WTC11 (cell line): ENCODE measurements at regions not wholly inside any gene's neighbourhood (a gene's known extent, or its start where the extent isn't known, plus 50 kb on each side); places are given as distances from the start of the nearest gene placed in this dataset.

Experiments used
- ATAC-seq: fragments of 200-7000 bp; cut with Tn5 transposase; 2 replicates; pipeline ENCODE4 v1.10.0; 2021; ENCODE audit warnings: mild to moderate bottlenecking, moderate library complexity
- CTCF ChIA-PET: fragments of 300-600 bp; sonication (Branson Sonifier 250); formaldehyde crosslinking; loops from one replicate; lab custom pipeline; 2021; ENCODE audit warnings: antibody characterized with exemption; lab: Charles Lee
- POLR2A ChIA-PET: fragments of 350-600 bp; sonication (Branson Sonifier 250); formaldehyde crosslinking; loops from one replicate; lab custom pipeline; 2021; ENCODE audit warnings: antibody characterized with exemption; lab: Charles Lee
- DNase-seq: peaks from one replicate; pipeline ENCODE4 v3.0.0; 2021; ENCODE audit warnings: low spot score
- H3K27ac Mint-ChIP-seq: 2 replicates; pipeline ENCODE4 v1.8.0; 2021; ENCODE audit warnings: mixed read lengths
- H3K27me3 Mint-ChIP-seq: 2 replicates; pipeline ENCODE4 v1.8.0; 2021; ENCODE audit warnings: low read depth, mild to moderate bottlenecking, moderate library complexity, mixed read lengths
- H3K36me3 Mint-ChIP-seq: 2 replicates; pipeline ENCODE4 v1.8.0; 2021; ENCODE audit warnings: mixed read lengths
- H3K4me1 Mint-ChIP-seq: 2 replicates; pipeline ENCODE4 v1.8.0; 2022; ENCODE audit warnings: mixed read lengths
- H3K4me3 Mint-ChIP-seq: 2 replicates; pipeline ENCODE4 v1.8.0; 2021; ENCODE audit warnings: mild to moderate bottlenecking, moderate library complexity, mixed read lengths
- H3K9me3 Mint-ChIP-seq: 2 replicates; pipeline ENCODE4 v1.8.0; 2021; ENCODE audit warnings: mixed read lengths
- CBFB ChIP-seq: sonication (generic); formaldehyde crosslinking; IDR thresholded peaks from 2 replicates; pipeline ENCODE4 v1.8.1; 2022; ENCODE audit warnings: mild to moderate bottlenecking, low read depth, missing genetic modification reagents
- CDX4 ChIP-seq: fragments of 250-450 bp; sonication (Bioruptor Pico); IDR thresholded peaks from 2 replicates; pipeline ENCODE4 v1.9.0; 2021; ENCODE audit warnings: moderate library complexity, mild to moderate bottlenecking, inconsistent platforms, borderline replicate concordance
- E2F4 ChIP-seq: sonication (generic); formaldehyde crosslinking; IDR thresholded peaks from 2 replicates; pipeline ENCODE4 v1.8.1; 2022; ENCODE audit warnings: low read depth, mild to moderate bottlenecking, moderate library complexity, missing genetic modification reagents, borderline replicate concordance
- FOXK1 ChIP-seq: sonication (generic); formaldehyde crosslinking; IDR thresholded peaks from 2 replicates; pipeline ENCODE4 v1.8.0; 2022; ENCODE audit warnings: mild to moderate bottlenecking, moderate library complexity, missing genetic modification reagents
- JAZF1 ChIP-seq: fragments of 250-450 bp; sonication (Bioruptor Pico); IDR thresholded peaks from 2 replicates; pipeline ENCODE4 v1.9.0; 2021; ENCODE audit warnings: moderate library complexity, mild to moderate bottlenecking, inconsistent platforms
- JUN ChIP-seq: sonication (generic); formaldehyde crosslinking; IDR thresholded peaks from 2 replicates; pipeline ENCODE4 v1.8.0; 2023; ENCODE audit warnings: mild to moderate bottlenecking, missing genetic modification reagents
- NR1H2 ChIP-seq: sonication (generic); formaldehyde crosslinking; IDR thresholded peaks from 2 replicates; pipeline ENCODE4 v1.9.0; 2021; ENCODE audit warnings: mild to moderate bottlenecking, moderate library complexity, missing genetic modification reagents
- NR3C1 ChIP-seq: sonication (generic); formaldehyde crosslinking; conservative IDR thresholded peaks from 2 replicates; pipeline ENCODE4 v1.8.1; 2023; ENCODE audit warnings: low read depth, mild to moderate bottlenecking, missing genetic modification reagents
- RELA ChIP-seq: sonication (generic); formaldehyde crosslinking; IDR thresholded peaks from 2 replicates; pipeline ENCODE4 v1.8.1; 2022; ENCODE audit warnings: missing genetic modification reagents, mild to moderate bottlenecking, borderline replicate concordance
- TCF7 ChIP-seq: sonication (generic); formaldehyde crosslinking; IDR thresholded peaks from 2 replicates; pipeline ENCODE4 v1.8.0; 2022; ENCODE audit warnings: mild to moderate bottlenecking, low read depth, missing genetic modification reagents, moderate library complexity
- TEAD1 ChIP-seq: sonication (generic); formaldehyde crosslinking; IDR thresholded peaks from 2 replicates; pipeline ENCODE4 v1.8.0; 2022; ENCODE audit warnings: mild to moderate bottlenecking, missing genetic modification reagents
- ZBTB43 ChIP-seq: sonication (generic); formaldehyde crosslinking; IDR thresholded peaks from 2 replicates; pipeline ENCODE4 v1.8.1; 2023; ENCODE audit warnings: mild to moderate bottlenecking, missing genetic modification reagents
- ZNF121 ChIP-seq: sonication (generic); formaldehyde crosslinking; IDR thresholded peaks from 2 replicates; pipeline ENCODE4 v1.8.0; 2023; ENCODE audit warnings: missing genetic modification reagents
- ZNF219 ChIP-seq: sonication (generic); formaldehyde crosslinking; IDR thresholded peaks from 2 replicates; pipeline ENCODE4 v1.8.0; 2023; ENCODE audit warnings: missing genetic modification reagents, mild to moderate bottlenecking, borderline replicate concordance
- ZNF416 ChIP-seq: fragments of 250-450 bp; sonication (Bioruptor Pico); IDR thresholded peaks from 2 replicates; pipeline ENCODE4 v1.9.0; 2021; ENCODE audit warnings: mild to moderate bottlenecking, inconsistent platforms
- ZNF423 ChIP-seq: fragments of 250-450 bp; sonication (Bioruptor Pico); IDR thresholded peaks from 2 replicates; pipeline ENCODE4 v2.1.2; 2022; ENCODE audit warnings: mild to moderate bottlenecking, moderate library complexity
- ZNF425 ChIP-seq: fragments of 250-450 bp; sonication (Bioruptor Pico); conservative IDR thresholded peaks from 2 replicates; pipeline ENCODE4 v1.9.0; 2021; ENCODE audit warnings: mild to moderate bottlenecking
- TF ChIP-seq, protein P1 (sequence below): sonication (generic); formaldehyde crosslinking; IDR thresholded peaks from 2 replicates; pipeline ENCODE4 v1.8.0; 2023; ENCODE audit warnings: missing genetic modification reagents
- TF ChIP-seq, protein P2 (sequence below): sonication (generic); formaldehyde crosslinking; IDR thresholded peaks from 2 replicates; pipeline ENCODE4 v1.8.1; 2023; ENCODE audit warnings: mild to moderate bottlenecking, moderate library complexity, missing genetic modification reagents

DNA sequence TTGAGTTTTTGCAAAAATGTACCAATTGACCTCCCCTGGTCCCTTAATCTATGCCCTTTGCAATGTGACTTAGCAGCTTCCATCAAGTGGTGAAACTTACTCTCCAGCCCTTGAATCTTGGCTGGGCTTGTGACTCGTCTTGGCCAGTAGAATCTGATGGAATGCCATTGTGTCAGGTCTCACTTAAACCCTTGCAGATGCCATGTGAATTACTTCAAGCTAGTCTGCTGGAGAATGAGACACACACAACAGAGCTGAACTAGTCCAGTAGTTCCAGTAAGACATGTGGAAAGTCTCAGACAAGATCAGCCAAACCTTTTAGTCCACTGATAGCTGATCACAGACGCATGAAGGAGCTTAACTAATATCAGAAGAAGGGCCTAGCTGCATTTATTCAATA is 567.8 kb upstream of the CPEB2 start (continued):
- TF ChIP-seq, protein P1, sequence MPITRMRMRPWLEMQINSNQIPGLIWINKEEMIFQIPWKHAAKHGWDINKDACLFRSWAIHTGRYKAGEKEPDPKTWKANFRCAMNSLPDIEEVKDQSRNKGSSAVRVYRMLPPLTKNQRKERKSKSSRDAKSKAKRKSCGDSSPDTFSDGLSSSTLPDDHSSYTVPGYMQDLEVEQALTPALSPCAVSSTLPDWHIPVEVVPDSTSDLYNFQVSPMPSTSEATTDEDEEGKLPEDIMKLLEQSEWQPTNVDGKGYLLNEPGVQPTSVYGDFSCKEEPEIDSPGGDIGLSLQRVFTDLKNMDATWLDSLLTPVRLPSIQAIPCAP = no peak
- no peak for TF ChIP-seq NR1H2 (CRISPR knock-in tag)
- TF ChIP-seq TCF7 (CRISPR knock-in tag) = no peak
- TF ChIP-seq CBFB (CRISPR knock-in tag) = no peak
- TF ChIP-seq ZNF416 = no peak

- H3K9me3 Mint-ChIP-seq = no peaks in the 10 kb centered on the region
These were observed 567.4 kb upstream of the CPEB2 start for GRCh38 chr4:14434916-14435315.

GRCh38 chr4:14441561-14441960 is 560.7 kb upstream of the CPEB2 start:
- Mint-ChIP-seq H3K27me3 (peaks cover 8% of the 10 kb centered on the region; the same call in 1 of the 2 replicates), H3K4me3 (no peak overlapping the region), H3K36me3 (peaks cover 6% of the 10 kb centered on the region), H3K4me1 (peaks cover 32% of the 10 kb centered on the region), H3K27ac (no peak overlapping the region), H3K9me3 (peaks cover 13% of the 10 kb centered on the region)
- ATAC-seq = peak; percentile 74
- ChIA-PET POLR2A (no interaction called here), CTCF (no interaction called here)
- no peak for TF ChIP-seq FOXK1 (CRISPR knock-in tag)
- TF ChIP-seq ZNF423 = peak; percentile 28; the same call in 1 of the 2 replicates
- no peak for DNase-seq

More at GRCh38 chr4:14434916-14435315, 567.4 kb upstream of the CPEB2 start:
- H3K36me3 Mint-ChIP-seq = no peaks in the 10 kb centered on the region
- ATAC-seq (no peak), DNase-seq (no peak)
- no peak overlapping the region for H3K27ac Mint-ChIP-seq
- no peaks in the 10 kb centered on the region for H3K27me3 Mint-ChIP-seq
- POLR2A ChIA-PET = no interaction called here
- no peak overlapping the region for H3K4me3 Mint-ChIP-seq
- peaks cover 7% of the 10 kb centered on the region for H3K4me1 Mint-ChIP-seq
- TF ChIP-seq, protein P2, sequence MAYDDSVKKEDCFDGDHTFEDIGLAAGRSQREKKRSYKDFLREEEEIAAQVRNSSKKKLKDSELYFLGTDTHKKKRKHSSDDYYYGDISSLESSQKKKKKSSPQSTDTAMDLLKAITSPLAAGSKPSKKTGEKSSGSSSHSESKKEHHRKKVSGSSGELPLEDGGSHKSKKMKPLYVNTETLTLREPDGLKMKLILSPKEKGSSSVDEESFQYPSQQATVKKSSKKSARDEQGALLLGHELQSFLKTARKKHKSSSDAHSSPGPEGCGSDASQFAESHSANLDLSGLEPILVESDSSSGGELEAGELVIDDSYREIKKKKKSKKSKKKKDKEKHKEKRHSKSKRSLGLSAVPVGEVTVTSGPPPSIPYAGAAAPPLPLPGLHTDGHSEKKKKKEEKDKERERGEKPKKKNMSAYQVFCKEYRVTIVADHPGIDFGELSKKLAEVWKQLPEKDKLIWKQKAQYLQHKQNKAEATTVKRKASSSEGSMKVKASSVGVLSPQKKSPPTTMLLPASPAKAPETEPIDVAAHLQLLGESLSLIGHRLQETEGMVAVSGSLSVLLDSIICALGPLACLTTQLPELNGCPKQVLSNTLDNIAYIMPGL = no peak
- TF ChIP-seq ZNF425 (no peak), CDX4 (no peak), JUN (CRISPR knock-in tag) (no peak), ZNF121 (CRISPR knock-in tag) (no peak), CBFB (CRISPR knock-in tag) (no peak), NR3C1 (CRISPR knock-in tag) (no peak), ZNF219 (CRISPR knock-in tag) (no peak), TEAD1 (CRISPR knock-in tag) (no peak), JAZF1 (CRISPR knock-in tag) (no peak)
- TF ChIP-seq, all 79 proteins: peak for 0
- CTCF ChIA-PET = no interaction called here

DNA sequence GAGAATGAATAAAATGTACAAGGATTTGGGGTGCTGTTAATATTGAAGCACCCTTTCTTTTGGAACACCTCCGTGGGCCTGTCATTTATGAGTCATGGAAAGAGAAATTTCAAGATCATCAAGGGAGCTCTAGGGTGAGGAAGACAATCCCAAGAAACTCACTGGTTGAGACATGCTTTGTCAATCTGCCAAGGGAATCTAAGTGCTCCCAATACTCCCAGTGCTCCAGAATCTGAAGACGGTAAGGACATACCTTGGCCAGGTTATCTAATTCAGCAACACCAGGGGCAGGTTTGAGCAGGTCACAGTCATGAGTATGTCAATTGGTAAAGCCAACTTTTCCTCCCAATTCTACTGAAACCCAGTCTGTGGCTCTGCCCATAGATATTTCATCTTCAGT is 556.4 kb upstream of the CPEB2 start:
- Mint-ChIP-seq H3K27me3 (peaks cover 10% of the 10 kb centered on the region), H3K4me1 (peaks cover 35% of the 10 kb centered on the region), H3K36me3 (peaks cover 6% of the 10 kb centered on the region), H3K27ac (no peak overlapping the region), H3K9me3 (peaks cover 13% of the 10 kb centered on the region), H3K4me3 (no peak overlapping the region)
- POLR2A ChIA-PET = no interaction called here
- no peak for DNase-seq
- TF ChIP-seq RELA (CRISPR knock-in tag) (no peak), ZBTB43 (CRISPR knock-in tag) (no peak), E2F4 (CRISPR knock-in tag) (no peak), TCF7 (CRISPR knock-in tag) (no peak)
- TF ChIP-seq, protein P1 = no peak
- CTCF ChIA-PET = no interaction called here
- peak; percentile 38; the same call in 1 of the 2 replicates for ATAC-seq
